KMS-11 (cell line): ENCODE measurements at regions not wholly inside any gene's neighbourhood (a gene's known extent, or its start where the extent isn't known, plus 50 kb on each side); places are given as distances from the start of the nearest gene placed in this dataset.

Source experiments
- H2AFZ ChIP-seq: fragments of 200-600 bp; sonication (generic); 2 replicates; pipeline ENCODE4 v1.6.1; 2016; ENCODE audit warnings: antibody characterized with exemption, mixed run types, low read depth
- H3K27ac ChIP-seq: fragments of 200-600 bp; sonication (generic); 2 replicates; pipeline ENCODE4 v1.6.1; 2016; ENCODE audit warnings: mild to moderate bottlenecking, mixed run types
- H3K27me3 ChIP-seq: fragments of 200-600 bp; sonication (generic); 2 replicates; pipeline ENCODE4 v1.6.1; 2017; ENCODE audit warnings: mild to moderate bottlenecking, low read depth, mixed run types, moderate library complexity; ENCODE audit not compliant: insufficient read depth
- H3K36me3 ChIP-seq: fragments of 200-600 bp; sonication (generic); 2 replicates; pipeline ENCODE4 v1.6.1; 2017; ENCODE audit warnings: mild to moderate bottlenecking, mixed run types; ENCODE audit not compliant: insufficient read depth
- H3K4me1 ChIP-seq: fragments of 200-600 bp; sonication (generic); 2 replicates; pipeline ENCODE4 v1.6.1; 2016; ENCODE audit warnings: mild to moderate bottlenecking, low read depth, mixed run types; ENCODE audit not compliant: poor library complexity, severe bottlenecking
- H3K4me2 ChIP-seq: fragments of 200-600 bp; sonication (generic); 2 replicates; pipeline ENCODE4 v1.7.0; 2016; ENCODE audit warnings: mild to moderate bottlenecking, mixed run types
- H3K4me3 ChIP-seq: fragments of 200-600 bp; sonication (generic); IDR thresholded peaks from 2 replicates; pipeline ENCODE4 v1.6.1; 2017; ENCODE audit warnings: low read depth, low read length, mixed read lengths; ENCODE audit not compliant: insufficient read depth
- H3K79me2 ChIP-seq: fragments of 200-600 bp; sonication (generic); 2 replicates; pipeline ENCODE4 v1.6.1; 2016; ENCODE audit warnings: low read depth, mixed run types; ENCODE audit not compliant: insufficient read depth
- H3K9ac ChIP-seq: fragments of 200-600 bp; sonication (generic); 2 replicates; pipeline ENCODE4 v1.6.1; 2016; ENCODE audit warnings: mild to moderate bottlenecking, mixed run types
- H4K20me1 ChIP-seq: fragments of 200-600 bp; sonication (generic); 2 replicates; pipeline ENCODE4 v1.6.1; 2016; ENCODE audit warnings: mild to moderate bottlenecking, mixed run types; ENCODE audit not compliant: insufficient read depth
- CTCF ChIP-seq: fragments of 200-600 bp; sonication (generic); conservative IDR thresholded peaks from 2 replicates; pipeline ENCODE4 v1.6.1; 2017; ENCODE audit warnings: low read depth, mild to moderate bottlenecking, antibody characterized with exemption, low read length, moderate library complexity, mixed read lengths

DNA sequence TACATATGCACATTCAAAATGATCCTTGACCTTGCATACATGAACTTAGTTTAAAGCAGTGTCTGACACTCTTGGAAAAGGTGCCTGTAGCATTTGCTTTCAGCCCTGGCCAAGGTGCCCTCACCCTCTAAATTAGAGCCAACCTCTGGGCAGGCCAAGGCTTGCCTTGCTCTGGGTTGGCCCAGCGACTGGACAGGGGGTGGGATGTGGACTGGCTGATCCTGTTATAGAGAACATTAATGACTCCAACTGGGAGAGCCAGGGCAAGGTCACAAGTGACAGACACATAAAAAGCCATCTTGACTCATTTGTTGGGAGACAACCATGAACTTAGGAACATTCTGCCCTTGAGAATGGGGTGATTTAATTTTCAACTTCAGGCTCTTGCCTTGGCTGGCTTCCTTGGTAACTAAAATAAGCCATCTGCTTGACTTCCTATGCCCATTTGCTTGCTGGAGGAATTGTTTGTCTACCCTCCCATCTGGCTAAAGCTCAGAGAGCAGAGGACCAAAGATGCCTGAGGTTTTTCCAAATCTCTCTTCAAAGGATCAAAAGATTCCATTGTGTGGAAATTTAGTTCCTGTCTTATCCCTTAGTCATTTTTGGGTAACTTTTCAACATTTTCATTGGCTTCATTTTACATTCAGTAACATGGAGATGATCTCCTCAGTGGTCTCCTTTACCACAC lies 403.7 kb downstream of the SOX2 start:
- Histone ChIP-seq H3K79me2 (no peaks in the 10 kb centered on the region), H3K27ac (no peak overlapping the region), H3K4me2 (no peak overlapping the region), H3K36me3 (no peaks in the 10 kb centered on the region), H3K27me3 (no peaks in the 10 kb centered on the region), H3K9ac (no peak overlapping the region), H3K4me3 (no peak overlapping the region), H2AFZ (no peak overlapping the region), H4K20me1 (no peaks in the 10 kb centered on the region), H3K4me1 (no peaks in the 10 kb centered on the region)
- TF ChIP-seq CTCF = no peak

GRCh38 chr3:182116386-182116785 lies 404.7 kb downstream of the SOX2 start:
- H2AFZ ChIP-seq = no peak overlapping the region
- no peak overlapping the region for H3K4me2 ChIP-seq
- H3K36me3 ChIP-seq = no peaks in the 10 kb centered on the region
- H3K4me3 ChIP-seq = no peak overlapping the region
- H3K9ac ChIP-seq = no peak overlapping the region
- no peaks in the 10 kb centered on the region for H3K4me1 ChIP-seq
- H3K79me2 ChIP-seq = no peaks in the 10 kb centered on the region
- H4K20me1 ChIP-seq = no peaks in the 10 kb centered on the region
- no peaks in the 10 kb centered on the region for H3K27me3 ChIP-seq
- TF ChIP-seq CTCF = no peak
- no peak overlapping the region for H3K27ac ChIP-seq

DNA sequence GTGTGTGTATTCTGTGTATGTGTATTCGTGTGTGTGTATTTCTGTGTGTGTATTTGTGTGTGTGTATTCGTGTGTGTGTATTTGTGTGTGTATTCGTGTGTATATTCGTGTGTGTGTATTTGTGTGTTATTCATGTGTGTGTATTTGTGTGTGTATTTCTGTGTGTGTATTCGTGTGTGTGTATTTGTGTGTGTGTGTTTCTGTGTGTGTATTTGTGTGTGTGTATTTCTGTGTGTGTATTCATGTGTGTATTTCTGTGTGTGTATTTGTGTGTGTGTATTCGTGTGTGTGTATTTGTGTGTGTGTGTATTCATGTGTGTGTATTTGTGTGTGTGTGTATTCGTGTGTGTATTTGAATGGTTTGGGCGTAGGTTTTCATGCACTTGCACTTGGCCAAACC lies 405.4 kb downstream of the SOX2 start:
- Histone ChIP-seq H3K4me1 (no peaks in the 10 kb centered on the region), H3K4me3 (no peak overlapping the region), H3K4me2 (no peak overlapping the region), H3K27ac (no peak overlapping the region), H3K36me3 (no peaks in the 10 kb centered on the region), H2AFZ (no peak overlapping the region), H3K9ac (no peak overlapping the region), H3K79me2 (no peaks in the 10 kb centered on the region), H4K20me1 (no peaks in the 10 kb centered on the region), H3K27me3 (no peaks in the 10 kb centered on the region)
- no peak for TF ChIP-seq CTCF

DNA sequence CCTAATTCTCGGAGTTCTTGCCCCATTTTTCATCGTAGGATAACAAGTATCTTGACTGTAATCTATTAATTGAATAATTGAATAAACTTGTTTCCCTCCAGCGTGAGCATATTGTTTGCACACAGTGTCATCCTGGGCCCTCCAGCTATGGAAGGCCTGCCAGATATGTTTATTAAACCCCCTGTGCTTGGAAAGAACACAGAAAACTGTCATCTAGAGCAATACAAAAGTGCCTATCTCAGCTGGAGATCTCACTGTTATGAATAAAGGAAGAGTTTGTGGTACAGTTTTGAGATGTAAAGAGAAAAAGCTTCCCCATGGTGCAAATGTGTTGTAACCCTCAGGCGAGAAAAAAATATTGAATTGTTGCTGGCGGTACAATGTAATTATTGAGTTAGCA lies 405.9 kb downstream of the SOX2 start:
- Histone ChIP-seq H3K79me2 (no peaks in the 10 kb centered on the region), H3K36me3 (no peaks in the 10 kb centered on the region), H3K4me2 (no peak overlapping the region), H3K9ac (no peak overlapping the region), H3K4me3 (no peak overlapping the region), H3K27me3 (no peaks in the 10 kb centered on the region), H2AFZ (no peak overlapping the region), H3K27ac (no peak overlapping the region), H3K4me1 (no peaks in the 10 kb centered on the region), H4K20me1 (no peaks in the 10 kb centered on the region)
- no peak for TF ChIP-seq CTCF
